HTR-8/SVneo (cell line): ENCODE measurements at regions not wholly inside any gene's neighbourhood (a gene's known extent, or its start where the extent isn't known, plus 50 kb on each side); places are given as distances from the start of the nearest gene placed in this dataset.
"Not testable (repeated sequence)": the region's sequence is repeated elsewhere in the genome, so short reads cannot be mapped to it uniquely, and the experiment has no call there.

Experiments
- DNase-seq: peaks from one replicate; pipeline ENCODE4 v3.0.0; 2011; ENCODE audit warnings: low spot score, mixed read lengths; ENCODE audit not compliant: insufficient read length
- FAIRE-seq: peaks from 2 replicates; lab custom pipeline; 2011; peaks lifted over from hg19 to GRCh38; lab: Jason Lieb, UNC

GRCh38 chr3:87742250-87742649 lies 316.6 kb downstream of the CGGBP1 start:
- no peak for FAIRE-seq
- DNase-seq: no peak

GRCh38 chr3:87740894-87741293 lies 317.9 kb downstream of the CGGBP1 start:
- DNase-seq, FAIRE-seq: not testable (repeated sequence)

GRCh38 chr3:87737817-87738216 lies 321.0 kb downstream of the CGGBP1 start:
- DNase-seq, FAIRE-seq: not testable (repeated sequence)

- no peak for DNase-seq
- no peak for FAIRE-seq
These were observed 325.0 kb downstream of the CGGBP1 start for GRCh38 chr3:87733671-87734367.

GRCh38 chr3:87732294-87732693 lies 326.5 kb downstream of the CGGBP1 start:
- no peak for FAIRE-seq
- DNase-seq: no peak

GRCh38 chr3:87727783-87728182 lies 331.0 kb downstream of the CGGBP1 start:
- FAIRE-seq: no peak
- DNase-seq: no peak

- DNase-seq (no peak), FAIRE-seq (no peak)
These were observed 339.7 kb downstream of the CGGBP1 start for GRCh38 chr3:87719060-87719459.

- FAIRE-seq (no peak), DNase-seq (no peak)
These were observed 348.3 kb downstream of the CGGBP1 start for GRCh38 chr3:87710511-87710910.

- no peak for FAIRE-seq
These were observed 348.8 kb downstream of the CGGBP1 start for GRCh38 chr3:87710028-87710427.

GRCh38 chr3:87706176-87706575 lies 352.6 kb downstream of the CGGBP1 start:
- DNase-seq (no peak), FAIRE-seq (no peak)

More at GRCh38 chr3:87710028-87710427, 348.8 kb downstream of the CGGBP1 start:
- no peak for DNase-seq

GRCh38 chr3:87702600-87702999 lies 356.2 kb downstream of the CGGBP1 start:
- FAIRE-seq: no peak

GRCh38 chr3:87696124-87697013 lies 362.4 kb downstream of the CGGBP1 start:
- FAIRE-seq (no peak), DNase-seq (no peak)

More at GRCh38 chr3:87702600-87702999, 356.2 kb downstream of the CGGBP1 start:
- no peak for DNase-seq

- FAIRE-seq: no peak
- peak; percentile 3 for DNase-seq
These were observed 364.1 kb downstream of the CGGBP1 start for GRCh38 chr3:87694678-87695077.

GRCh38 chr3:87691109-87691508 lies 367.7 kb downstream of the CGGBP1 start:
- FAIRE-seq: no peak
- DNase-seq: no peak

GRCh38 chr3:87678984-87679660 lies 379.7 kb downstream of the CGGBP1 start:
- not testable (repeated sequence) for DNase-seq, FAIRE-seq

- no peak for DNase-seq
- no peak for FAIRE-seq
These were observed 384.2 kb downstream of the CGGBP1 start for GRCh38 chr3:87674397-87675161.

- DNase-seq (no peak), FAIRE-seq (no peak)
These were observed 385.7 kb downstream of the CGGBP1 start for GRCh38 chr3:87673132-87673531.

GRCh38 chr3:87654184-87654583 lies 377.8 kb upstream of the POU1F1 start:
- FAIRE-seq (no peak), DNase-seq (no peak)

- not testable (repeated sequence) for FAIRE-seq, DNase-seq
These were observed 376.8 kb upstream of the POU1F1 start for GRCh38 chr3:87653138-87653537.

- no peak for FAIRE-seq
- no peak for DNase-seq
These were observed 358.0 kb upstream of the POU1F1 start for GRCh38 chr3:87634426-87634825.
